GM18870 (cell line): ENCODE measurements at regions not wholly inside any gene's neighbourhood (a gene's known extent, or its start where the extent isn't known, plus 50 kb on each side); places are given as distances from the start of the nearest gene placed in this dataset.
"Not testable (repeated sequence)": the region's sequence is repeated elsewhere in the genome, so short reads cannot be mapped to it uniquely, and the experiment has no call there.

Experiments used
- ATAC-seq: cut with Tn5 transposase; IDR thresholded peaks from one replicate; pipeline ENCODE4 v1.9.1; 2021; ENCODE audit warnings: moderate library complexity; ENCODE audit not compliant: unreplicated experiment

GRCh38 chr2:208607694-208608093 lies 201.1 kb downstream of the PTH2R start:
- ATAC-seq = no peak

GRCh38 chr2:208608122-208608835 lies 201.7 kb downstream of the PTH2R start:
- ATAC-seq = no peak

GRCh38 chr2:208609166-208609804 lies 202.7 kb downstream of the PTH2R start:
- ATAC-seq = no peak

GRCh38 chr2:208615675-208616074 lies 209.1 kb downstream of the PTH2R start:
- not testable (repeated sequence) for ATAC-seq

- no peak for ATAC-seq
These were observed 211.6 kb downstream of the PTH2R start for GRCh38 chr2:208618220-208618619.

GRCh38 chr2:208619993-208620392 lies 213.4 kb downstream of the PTH2R start:
- no peak for ATAC-seq

- ATAC-seq = no peak
These were observed 213.9 kb downstream of the PTH2R start for GRCh38 chr2:208620487-208620978.

- ATAC-seq = no peak
These were observed 220.7 kb downstream of the PTH2R start for GRCh38 chr2:208627110-208627884.

- ATAC-seq = no peak
These were observed 221.3 kb downstream of the PTH2R start for GRCh38 chr2:208627916-208628315.

GRCh38 chr2:208638059-208638458 lies 231.5 kb downstream of the PTH2R start:
- peak; percentile 71 for ATAC-seq

- no peak for ATAC-seq
These were observed 235.7 kb downstream of the PTH2R start for GRCh38 chr2:208642125-208642779.

GRCh38 chr2:208643145-208643544 lies 236.6 kb downstream of the PTH2R start:
- peak; percentile 69 for ATAC-seq

- peak; percentile 37 for ATAC-seq
These were observed 238.6 kb downstream of the PTH2R start for GRCh38 chr2:208645226-208645625.

GRCh38 chr2:208648368-208648767 lies 241.8 kb downstream of the PTH2R start:
- ATAC-seq = no peak

- no peak for ATAC-seq
These were observed 246.8 kb downstream of the PTH2R start for GRCh38 chr2:208653383-208653782.

GRCh38 chr2:208654056-208654455 lies 247.5 kb downstream of the PTH2R start:
- ATAC-seq = no peak

- ATAC-seq = no peak
These were observed 250.9 kb downstream of the PTH2R start for GRCh38 chr2:208657468-208657867.

GRCh38 chr2:208669394-208669793 lies 262.8 kb downstream of the PTH2R start:
- peak; percentile 43 for ATAC-seq

GRCh38 chr2:208671284-208671683 lies 264.7 kb downstream of the PTH2R start:
- no peak for ATAC-seq

GRCh38 chr2:208671886-208672680 lies 265.5 kb downstream of the PTH2R start:
- ATAC-seq = no peak
